GM12878 (cell line): ENCODE measurements at regions not wholly inside any gene's neighbourhood (a gene's known extent, or its start where the extent isn't known, plus 50 kb on each side); places are given as distances from the start of the nearest gene placed in this dataset.

Experiments used
- ATAC-seq: fragments of 200-7000 bp; cut with Tn5 transposase; 3 replicates; pipeline ENCODE4 v1.9.1; 2020; ENCODE audit warnings: mild to moderate bottlenecking, moderate library complexity
- BruUV-seq: library from RNA; stranded (reverse); fragments of 400-500 nt; replicated peaks from 2 replicates; lab custom pipeline; 2021; lab: Mats Ljungman, UMichigan
- CTCF ChIA-PET: fragments of 300-600 bp; sonication (Branson Sonifier 250); formaldehyde crosslinking; extraction: SDS; loops from one replicate; lab custom pipeline; 2021; ENCODE audit warnings: inconsistent platforms; lab: Yijun Ruan, JAX
- POLR2A ChIA-PET: fragments of 350-600 bp; formaldehyde crosslinking; extraction: SDS; loops from one replicate; lab custom pipeline; 2021; ENCODE audit warnings: inconsistent platforms; lab: Charles Lee
- RAD21 ChIA-PET: fragments of 300-600 bp; sonication (Branson Sonifier 250); formaldehyde crosslinking; loops from one replicate; lab custom pipeline; 2023; ENCODE audit warnings: antibody characterized with exemption; ENCODE audit not compliant: unreplicated experiment; lab: Charles Lee
- SMC1A ChIA-PET: fragments of 300-600 bp; sonication (Branson Sonifier 250); formaldehyde crosslinking; loops from one replicate; lab custom pipeline; 2023; ENCODE audit not compliant: unreplicated experiment, uncharacterized antibody; lab: Charles Lee
- DNase-seq: peaks from one replicate; pipeline ENCODE4 v3.0.0-alpha.2; 2011; ENCODE audit warnings: low read depth, low spot score
- FAIRE-seq: peaks from 3 replicates; lab custom pipeline; 2011; peaks lifted over from hg19 to GRCh38; lab: Jason Lieb, UNC
- H2AFZ ChIP-seq: 2 replicates; pipeline ENCODE4 v1.6.0; 2011; ENCODE audit warnings: low read depth, low read length, control low read depth; ENCODE audit not compliant: control insufficient read depth
- H3K27ac ChIP-seq: 2 replicates; pipeline ENCODE4 v1.5.1; 2011; ENCODE audit warnings: control low read depth; ENCODE audit not compliant: control insufficient read depth, insufficient read depth
- H3K27me3 ChIP-seq, 2 experiments: replicated peaks in 1 of 2; 2 replicates each; pipeline versions ENCODE4 v1.6.0 to v1.6.1; 2011; ENCODE audit warnings: low read length in 1 of 2; ENCODE audit not compliant: control insufficient read depth in 2 of 2, insufficient read depth in 2 of 2
- H3K36me3 ChIP-seq, 2 experiments: 2 replicates each; pipeline ENCODE4 v1.5.1; 2011; ENCODE audit warnings: low read length in 1 of 2; ENCODE audit not compliant: control insufficient read depth in 2 of 2, insufficient read depth in 2 of 2
- H3K4me1 ChIP-seq: 2 replicates; pipeline ENCODE4 v1.6.1; 2011; ENCODE audit warnings: mild to moderate bottlenecking, low read length, moderate library complexity, mixed read lengths; ENCODE audit not compliant: control insufficient read depth, insufficient read depth
- H3K4me2 ChIP-seq: 2 replicates; pipeline ENCODE4 v1.6.0; 2011; ENCODE audit warnings: control low read depth; ENCODE audit not compliant: control insufficient read depth, insufficient read depth
- H3K4me3 ChIP-seq: fragments of 200-600 bp; sonication (generic); 2 replicates; pipeline ENCODE4 v1.5.1; 2016
- H3K79me2 ChIP-seq: 2 replicates; pipeline ENCODE4 v1.6.0; 2011; ENCODE audit warnings: low read length; ENCODE audit not compliant: control insufficient read depth, insufficient read depth
- H3K9ac ChIP-seq: 2 replicates; pipeline ENCODE4 v1.8.0; 2011; ENCODE audit warnings: low read length, control low read depth, mixed read lengths; ENCODE audit not compliant: control insufficient read depth, insufficient read depth
- H3K9me3 ChIP-seq: replicated peaks from 3 replicates; pipeline ENCODE4 v1.5.1; 2011; ENCODE audit warnings: mild to moderate bottlenecking, low read length; ENCODE audit not compliant: control insufficient read depth, insufficient read depth
- H4K20me1 ChIP-seq: 2 replicates; pipeline ENCODE4 v1.6.0; 2011; ENCODE audit not compliant: control insufficient read depth, insufficient read depth
- BHLHE40 ChIP-seq, 2 experiments: fragments of 450-650 bp in 1 of 2; IDR thresholded peaks; 2 replicates each; pipeline ENCODE4 v1.6.1; 2011 to 2017; ENCODE audit warnings: low read depth in 2 of 2, borderline replicate concordance in 1 of 2, improper control_type of control experiment in 1 of 2, low read length in 1 of 2, mild to moderate bottlenecking in 1 of 2
- CHD1 ChIP-seq: IDR thresholded peaks from 2 replicates; pipeline ENCODE4 v1.6.1; 2012; ENCODE audit warnings: low read depth, low read length, improper control_type of control experiment
- CHD2 ChIP-seq: IDR thresholded peaks from 2 replicates; pipeline ENCODE4 v1.6.1; 2011; ENCODE audit warnings: low read depth, low read length, improper control_type of control experiment, borderline replicate concordance
- CREB1 ChIP-seq: IDR thresholded peaks from 2 replicates; pipeline ENCODE4 v1.6.1; 2012; ENCODE audit warnings: low read depth, mild to moderate bottlenecking, inconsistent platforms
- CREM ChIP-seq: IDR thresholded peaks from 2 replicates; pipeline ENCODE4 v1.6.1; 2014; ENCODE audit warnings: antibody characterized with exemption, low read depth
- EP300 ChIP-seq, 2 experiments: fragments of 150-350 bp in 1 of 2; IDR thresholded peaks; 2 replicates each; pipeline ENCODE4 v1.6.1; 2011 to 2012; ENCODE audit warnings: low read depth in 2 of 2, low read length in 2 of 2, borderline replicate concordance in 1 of 2, improper control_type of control experiment in 1 of 2, inconsistent platforms in 1 of 2; ENCODE audit not compliant: control insufficient read depth in 1 of 2
- EZH2 ChIP-seq: IDR thresholded peaks from 2 replicates; pipeline ENCODE4 v1.6.1; 2012; ENCODE audit warnings: low read depth, mild to moderate bottlenecking, control low read depth, inconsistent platforms, low read length, borderline replicate concordance; ENCODE audit not compliant: control insufficient read depth
- FOS ChIP-seq: IDR thresholded peaks from 3 replicates; pipeline ENCODE4 v1.6.1; 2011; ENCODE audit warnings: borderline replicate concordance; ENCODE audit not compliant: insufficient read length; ENCODE audit errors: extremely low read depth
- IKZF2 ChIP-seq, 2 experiments: fragments of 450-650 bp; IDR thresholded peaks; 2 replicates each; pipeline ENCODE4 v1.6.1; 2017; ENCODE audit warnings: mild to moderate bottlenecking in 2 of 2, moderate library complexity in 2 of 2
- MTA2 ChIP-seq: fragments of 450-650 bp; IDR thresholded peaks from 2 replicates; pipeline ENCODE4 v1.6.1; 2016; ENCODE audit warnings: low read depth, mild to moderate bottlenecking, moderate library complexity
- NBN ChIP-seq: fragments of 450-650 bp; IDR thresholded peaks from 2 replicates; pipeline ENCODE4 v1.6.1; 2016
- NFIC ChIP-seq: IDR thresholded peaks from 2 replicates; pipeline ENCODE4 v1.6.1; 2012; ENCODE audit warnings: low read depth, mild to moderate bottlenecking, inconsistent platforms, low read length, moderate library complexity
- NFXL1 ChIP-seq: fragments of 450-650 bp; IDR thresholded peaks from 2 replicates; pipeline ENCODE4 v1.6.1; 2017; ENCODE audit warnings: antibody characterized with exemption, mild to moderate bottlenecking, borderline replicate concordance
- RAD21 ChIP-seq: IDR thresholded peaks from 2 replicates; pipeline ENCODE4 v1.6.1; 2011; ENCODE audit warnings: mild to moderate bottlenecking, low read depth, low read length, moderate library complexity; ENCODE audit not compliant: insufficient read depth
- SREBF1 ChIP-seq: IDR thresholded peaks from 2 replicates; pipeline ENCODE4 v1.6.1; 2012; ENCODE audit warnings: mild to moderate bottlenecking, low read length
- SUZ12 ChIP-seq: fragments of 200-600 bp; sonication (generic); IDR thresholded peaks from one replicate; pipeline ENCODE4 v1.6.1; 2018; ENCODE audit warnings: antibody characterized with exemption, mild to moderate bottlenecking; ENCODE audit not compliant: unreplicated experiment
- TCF12 ChIP-seq: IDR thresholded peaks from 2 replicates; pipeline ENCODE4 v1.6.1; 2011; ENCODE audit warnings: low read depth, mild to moderate bottlenecking, low read length
- ZNF687 ChIP-seq: fragments of 450-650 bp; IDR thresholded peaks from 2 replicates; pipeline ENCODE4 v1.6.1; 2017; ENCODE audit warnings: mild to moderate bottlenecking, moderate library complexity
- ZZZ3 ChIP-seq: IDR thresholded peaks from 2 replicates; pipeline ENCODE4 v1.6.1; 2011; ENCODE audit warnings: low read depth; ENCODE audit not compliant: control insufficient read depth, insufficient read length
- WGBS: methylation state at CpG from one replicate; pipeline ENCODE4 v1.1.6; 2016; ENCODE audit warnings: low lambda C conversion rate; ENCODE audit not compliant: insufficient replicate concordance, insufficient coverage; ENCODE audit errors: missing lambda C conversion rate; 5-methylcytosine and 5-hydroxymethylcytosine counted together
- in situ Hi-C: fragments of 300-500 bp; cut with MboI; formaldehyde crosslinking; loops from 9 replicates; pipeline ENCODE4 v1.14.3; 2018; ENCODE audit warnings: mixed read lengths
- intact Hi-C: fragments of 100-400 bp; cut with micrococcal nuclease; formaldehyde crosslinking; loops from one replicate; pipeline ENCODE4 v1.14.2; 2022; ENCODE audit not compliant: unreplicated experiment

- TF ChIP-seq ZZZ3, result no peak
These were observed 102.3 kb downstream of the ADCYAP1 start (continued) for GRCh38 chr18:1006965-1007364.

GRCh38 chr18:1011349-1011748, 106.7 kb downstream of the ADCYAP1 start:
- Histone ChIP-seq H3K4me3 (no peak overlapping the region), H3K27ac (no peak overlapping the region), H3K9me3 (no peaks in the 10 kb centered on the region), H3K4me2 (no peak overlapping the region), H3K27me3 (no peaks in the 10 kb centered on the region), H3K36me3 (no peaks in the 10 kb centered on the region), H4K20me1 (no peaks in the 10 kb centered on the region), H2AFZ (no peak overlapping the region), H3K79me2 (no peaks in the 10 kb centered on the region), H3K9ac (no peak overlapping the region), H3K4me1 (no peaks in the 10 kb centered on the region)
- no TSS peak for BruUV-seq
- ChIA-PET SMC1A (no interaction called here), CTCF (no interaction called here), RAD21 (no interaction called here), POLR2A (no interaction called here)
- no peak for ATAC-seq
- WGBS, result 29% methylated on average over 3 of the region's 3 CpGs
- intact Hi-C loops, result no loop called here
- in situ Hi-C loops, result no loop called here
- no peak for FAIRE-seq
- TF ChIP-seq RAD21 (no peak), EZH2 (no peak), SREBF1 (no peak), ZNF687 (no peak), IKZF2 (IDR thresholded peaks at IDR 0.05) (no peak), FOS (no peak), NFIC (no peak), CREM (no peak), BHLHE40 (IDR thresholded peaks at IDR 0.05; ENCODE audit: borderline replicate concordance in 1 of 2, low read depth in 2 of 2, low read length in 1 of 2) (no peak), TCF12 (no peak), SUZ12 (no peak), EP300 (IDR thresholded peaks at IDR 0.05; ENCODE audit: borderline replicate concordance in 1 of 2, control insufficient read depth in 1 of 2, low read depth in 2 of 2, low read length in 2 of 2) (no peak), NBN (no peak), CHD1 (no peak), CREB1 (no peak), MTA2 (no peak), NFXL1 (no peak), CHD2 (no peak)
- no peak for DNase-seq
